ENCODE measurements at regions not wholly inside any gene's neighbourhood (a gene's known extent, or its start where the extent isn't known, plus 50 kb on each side); places are given as distances from the start of the nearest gene placed in this dataset.

DNA sequence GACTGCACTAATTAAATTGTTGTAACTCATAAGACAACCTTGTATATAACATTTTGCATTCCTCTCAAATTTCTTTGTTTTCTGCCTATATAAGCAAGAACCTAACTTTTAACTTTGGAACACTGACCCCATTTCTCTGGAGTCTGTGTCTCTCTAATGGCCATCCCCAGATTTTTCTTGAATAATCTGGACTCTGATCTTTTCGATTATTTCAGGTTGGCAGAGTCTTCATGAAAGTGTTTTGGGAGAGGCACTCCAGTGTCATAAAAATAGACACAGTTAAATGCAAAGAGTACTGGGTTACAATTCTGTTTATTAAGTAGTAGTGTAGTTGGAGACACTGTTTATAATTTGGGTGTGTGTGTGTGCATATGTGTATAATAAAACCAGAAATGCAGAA lies 1467.7 kb upstream of the CELF4 start:
- intact Hi-C loops (cut with micrococcal nuclease): no loop called here
- no peaks in the 10 kb centered on the region for H3K36me3 Mint-ChIP-seq (ENCODE audit: low read depth)
- no peak overlapping the region for H3K27ac Mint-ChIP-seq
- no peaks in the 10 kb centered on the region for H3K4me1 Mint-ChIP-seq (ENCODE audit: low read depth)
- H3K27me3 Mint-ChIP-seq: no peaks in the 10 kb centered on the region
- no peak overlapping the region for H3K4me3 Mint-ChIP-seq
- H3K9me3 Mint-ChIP-seq: peaks cover 20% of the 10 kb centered on the region

DNA sequence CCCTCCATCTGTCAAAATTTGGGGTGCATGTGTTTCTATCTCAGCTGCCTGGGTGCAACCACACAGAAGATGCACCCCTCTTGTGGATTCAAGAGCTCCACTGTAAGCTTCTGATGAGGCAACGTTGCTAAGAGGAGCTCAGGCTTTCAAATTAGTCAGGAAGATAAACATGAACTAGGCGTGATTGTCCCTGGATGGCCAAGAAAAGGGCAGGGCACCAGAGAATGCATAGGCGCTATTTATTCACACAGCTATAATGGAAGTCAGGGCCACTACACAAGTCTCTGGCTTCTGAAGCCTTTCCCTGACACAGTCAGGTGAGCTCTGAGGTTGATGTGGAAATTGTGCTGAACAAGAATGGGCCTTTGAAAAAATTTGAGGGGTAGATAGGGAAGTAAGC lies 1466.0 kb upstream of the CELF4 start:
- Mint-ChIP-seq H3K9me3 (peaks cover 9% of the 10 kb centered on the region), H3K27me3 (no peaks in the 10 kb centered on the region), H3K27ac (no peak overlapping the region), H3K36me3 (ENCODE audit: low read depth) (no peaks in the 10 kb centered on the region), H3K4me1 (ENCODE audit: low read depth) (no peaks in the 10 kb centered on the region), H3K4me3 (no peak overlapping the region)
- intact Hi-C loops (cut with micrococcal nuclease): no loop called here

GRCh38 chr18:39030124-39030655 lies 1464.6 kb upstream of the CELF4 start:
- no peak overlapping the region for H3K27ac Mint-ChIP-seq
- intact Hi-C loops (cut with micrococcal nuclease): no loop called here
- H3K36me3 Mint-ChIP-seq (ENCODE audit: low read depth): no peaks in the 10 kb centered on the region
- no peaks in the 10 kb centered on the region for H3K27me3 Mint-ChIP-seq
- H3K4me3 Mint-ChIP-seq: no peak overlapping the region
- peaks cover 6% of the 10 kb centered on the region for H3K9me3 Mint-ChIP-seq
- H3K4me1 Mint-ChIP-seq (ENCODE audit: low read depth): no peaks in the 10 kb centered on the region

DNA sequence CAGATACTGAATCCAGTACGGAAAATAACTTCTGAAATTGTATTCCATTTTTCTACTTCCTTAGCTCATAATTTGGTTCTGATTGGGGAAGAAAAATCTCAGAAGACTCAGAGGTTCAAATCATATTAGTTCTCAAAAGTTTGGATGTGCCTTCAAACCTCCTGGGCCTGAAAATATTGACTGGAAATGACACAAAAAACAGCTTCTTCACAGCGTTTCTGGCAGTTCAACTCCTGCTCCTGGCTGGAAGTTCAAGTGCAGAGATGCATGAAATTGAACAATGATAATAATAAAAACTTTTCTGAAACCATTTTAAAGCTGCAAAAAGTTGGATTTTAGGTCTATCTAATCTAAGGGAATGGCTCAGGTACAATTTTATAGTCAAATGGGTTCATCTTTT lies 1459.9 kb upstream of the CELF4 start:
- Mint-ChIP-seq H3K36me3 (ENCODE audit: low read depth) (no peaks in the 10 kb centered on the region), H3K27ac (no peak overlapping the region), H3K4me1 (ENCODE audit: low read depth) (no peaks in the 10 kb centered on the region), H3K9me3 (no peaks in the 10 kb centered on the region), H3K4me3 (no peak overlapping the region), H3K27me3 (no peaks in the 10 kb centered on the region)
- intact Hi-C loops (cut with micrococcal nuclease): no loop called here

DNA sequence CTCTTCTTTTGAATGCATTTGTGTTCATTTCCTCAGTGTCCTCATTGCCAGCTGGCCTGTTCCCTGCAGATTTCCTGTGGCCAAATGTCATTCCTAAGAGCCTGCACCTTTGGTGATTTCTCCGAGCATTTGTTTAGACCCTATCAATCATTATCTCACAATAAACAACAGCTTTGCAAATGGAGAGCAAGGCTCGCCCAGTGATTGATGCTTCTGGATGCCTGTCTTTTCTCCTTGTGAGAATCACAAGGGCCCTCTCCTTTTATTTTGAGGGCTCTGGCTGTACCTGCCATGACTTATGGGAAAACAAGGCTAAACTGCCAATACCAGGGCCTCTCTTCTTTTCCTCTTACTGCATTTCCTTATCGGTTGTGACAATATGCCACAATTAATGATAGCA lies 1454.4 kb upstream of the CELF4 start:
- H3K9me3 Mint-ChIP-seq: peaks cover 19% of the 10 kb centered on the region
- H3K4me1 Mint-ChIP-seq (ENCODE audit: low read depth): no peaks in the 10 kb centered on the region
- no peak overlapping the region for H3K27ac Mint-ChIP-seq
- H3K36me3 Mint-ChIP-seq (ENCODE audit: low read depth): no peaks in the 10 kb centered on the region
- intact Hi-C loops (cut with micrococcal nuclease): no loop called here
- H3K27me3 Mint-ChIP-seq: no peaks in the 10 kb centered on the region
- H3K4me3 Mint-ChIP-seq: no peak overlapping the region

- no peaks in the 10 kb centered on the region for H3K4me1 Mint-ChIP-seq (ENCODE audit: low read depth)
- no peaks in the 10 kb centered on the region for H3K36me3 Mint-ChIP-seq (ENCODE audit: low read depth)
- H3K27me3 Mint-ChIP-seq: no peaks in the 10 kb centered on the region
- no peak overlapping the region for H3K4me3 Mint-ChIP-seq
- intact Hi-C loops (cut with micrococcal nuclease): no loop called here
- H3K9me3 Mint-ChIP-seq: peaks cover 30% of the 10 kb centered on the region
- no peak overlapping the region for H3K27ac Mint-ChIP-seq
Observed at GRCh38 chr18:39007031-39007902, 1441.7 kb upstream of the CELF4 start.

GRCh38 chr18:38996056-38996455 lies 1430.5 kb upstream of the CELF4 start:
- Mint-ChIP-seq H3K27me3 (no peaks in the 10 kb centered on the region), H3K9me3 (peaks cover 26% of the 10 kb centered on the region), H3K4me3 (no peak overlapping the region), H3K4me1 (ENCODE audit: low read depth) (no peaks in the 10 kb centered on the region), H3K36me3 (ENCODE audit: low read depth) (no peaks in the 10 kb centered on the region), H3K27ac (no peak overlapping the region)
- intact Hi-C loops (cut with micrococcal nuclease): no loop called here

GRCh38 chr18:38993342-38993741 lies 1427.7 kb upstream of the CELF4 start:
- intact Hi-C loops (cut with micrococcal nuclease): no loop called here
- Mint-ChIP-seq H3K9me3 (peaks cover 35% of the 10 kb centered on the region), H3K27me3 (no peaks in the 10 kb centered on the region)

DNA sequence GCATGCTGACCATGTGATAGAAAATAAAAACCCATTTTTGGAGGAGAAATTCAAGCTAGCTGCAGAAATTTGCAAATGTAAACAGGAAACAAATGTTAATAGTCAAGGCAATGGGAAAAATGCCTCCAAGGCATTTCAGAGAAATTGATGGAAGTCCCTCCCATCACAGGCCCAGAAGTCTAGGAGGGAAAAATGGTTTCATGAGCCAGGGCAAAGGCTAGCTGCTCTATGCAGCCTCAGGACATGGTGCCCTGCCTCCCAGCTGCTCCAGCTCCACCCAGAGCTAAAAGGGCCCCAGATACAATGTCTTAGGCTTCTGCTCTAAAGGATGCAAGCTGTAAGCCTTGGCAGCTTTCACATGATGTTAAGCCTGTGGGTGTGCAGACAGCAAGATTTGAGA lies 1419.4 kb upstream of the CELF4 start:
- intact Hi-C loops (cut with micrococcal nuclease): no loop called here
- peaks cover 34% of the 10 kb centered on the region for H3K9me3 Mint-ChIP-seq
- H3K4me3 Mint-ChIP-seq: no peak overlapping the region
- no peaks in the 10 kb centered on the region for H3K27me3 Mint-ChIP-seq
- no peaks in the 10 kb centered on the region for H3K36me3 Mint-ChIP-seq (ENCODE audit: low read depth)
- H3K27ac Mint-ChIP-seq: no peak overlapping the region
- peaks cover 11% of the 10 kb centered on the region for H3K4me1 Mint-ChIP-seq (ENCODE audit: low read depth)

More at GRCh38 chr18:38993342-38993741, 1427.7 kb upstream of the CELF4 start:
- Mint-ChIP-seq H3K36me3 (ENCODE audit: low read depth) (no peaks in the 10 kb centered on the region), H3K27ac (no peak overlapping the region), H3K4me3 (no peak overlapping the region), H3K4me1 (ENCODE audit: low read depth) (no peaks in the 10 kb centered on the region)

DNA sequence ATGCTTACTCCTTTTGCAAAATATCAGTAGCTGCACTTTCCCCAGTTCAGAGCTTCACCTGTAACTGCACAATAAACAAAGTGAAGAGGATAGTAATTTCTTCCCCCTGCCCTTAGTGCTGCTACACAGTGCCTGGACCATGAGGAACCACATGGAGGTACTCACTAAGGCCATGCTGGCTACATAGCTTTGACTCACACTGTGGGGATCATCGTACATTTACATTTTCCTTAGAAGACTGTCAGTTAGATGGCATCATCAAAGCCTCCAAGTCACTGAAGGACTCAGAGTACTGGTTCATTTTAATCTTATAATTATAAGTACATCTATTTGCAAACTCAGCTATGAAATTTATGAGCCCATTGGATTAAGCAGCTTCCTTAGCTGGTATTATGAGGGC lies 1416.5 kb upstream of the CELF4 start:
- peaks cover 38% of the 10 kb centered on the region for H3K9me3 Mint-ChIP-seq

GRCh38 chr18:38981389-38981788 lies 1415.8 kb upstream of the CELF4 start:
- Mint-ChIP-seq H3K27ac (no peak overlapping the region), H3K27me3 (no peaks in the 10 kb centered on the region), H3K9me3 (peaks cover 36% of the 10 kb centered on the region), H3K4me1 (ENCODE audit: low read depth) (peaks cover 11% of the 10 kb centered on the region), H3K36me3 (ENCODE audit: low read depth) (no peaks in the 10 kb centered on the region), H3K4me3 (no peak overlapping the region)
- intact Hi-C loops (cut with micrococcal nuclease): no loop called here

More for the DNA sequence above, 1416.5 kb upstream of the CELF4 start:
- Mint-ChIP-seq H3K27ac (no peak overlapping the region), H3K4me3 (no peak overlapping the region), H3K36me3 (ENCODE audit: low read depth) (no peaks in the 10 kb centered on the region), H3K27me3 (no peaks in the 10 kb centered on the region), H3K4me1 (ENCODE audit: low read depth) (peaks cover 11% of the 10 kb centered on the region)
- intact Hi-C loops (cut with micrococcal nuclease): no loop called here

GRCh38 chr18:38980420-38980819 lies 1414.8 kb upstream of the CELF4 start:
- intact Hi-C loops (cut with micrococcal nuclease): no loop called here

DNA sequence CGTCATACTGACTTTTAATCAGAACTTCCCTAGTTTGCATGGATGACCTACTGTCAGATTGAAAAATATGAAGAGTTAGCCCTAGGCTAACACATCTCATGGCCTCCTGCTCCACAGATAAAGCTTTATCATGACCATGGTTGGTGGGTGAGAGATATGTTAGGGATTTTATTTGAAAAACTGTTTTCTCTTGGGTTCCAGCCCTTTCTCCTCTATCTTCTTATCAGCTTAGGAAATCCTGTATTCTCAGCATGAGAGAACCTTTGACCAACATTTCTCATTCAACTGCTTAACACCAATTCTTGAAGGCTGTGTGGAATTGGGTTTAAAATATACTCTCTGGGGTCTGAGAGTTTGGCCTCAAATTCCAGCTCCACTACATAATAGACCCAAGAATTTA lies 1407.0 kb upstream of the CELF4 start:
- Mint-ChIP-seq H3K9me3 (peaks cover 9% of the 10 kb centered on the region), H3K27me3 (no peaks in the 10 kb centered on the region), H3K27ac (no peak overlapping the region), H3K4me3 (no peak overlapping the region), H3K4me1 (ENCODE audit: low read depth) (no peaks in the 10 kb centered on the region), H3K36me3 (ENCODE audit: low read depth) (no peaks in the 10 kb centered on the region)
- intact Hi-C loops (cut with micrococcal nuclease): loop anchor here (10.0 kb wide), 1 partner anchor 58 kb away; no protein-coding TSS in a partner anchor

More at GRCh38 chr18:38980420-38980819, 1414.8 kb upstream of the CELF4 start:
- Mint-ChIP-seq H3K27me3 (no peaks in the 10 kb centered on the region), H3K4me3 (no peak overlapping the region), H3K27ac (no peak overlapping the region), H3K4me1 (ENCODE audit: low read depth) (peaks cover 11% of the 10 kb centered on the region), H3K36me3 (ENCODE audit: low read depth) (no peaks in the 10 kb centered on the region), H3K9me3 (peaks cover 26% of the 10 kb centered on the region)

DNA sequence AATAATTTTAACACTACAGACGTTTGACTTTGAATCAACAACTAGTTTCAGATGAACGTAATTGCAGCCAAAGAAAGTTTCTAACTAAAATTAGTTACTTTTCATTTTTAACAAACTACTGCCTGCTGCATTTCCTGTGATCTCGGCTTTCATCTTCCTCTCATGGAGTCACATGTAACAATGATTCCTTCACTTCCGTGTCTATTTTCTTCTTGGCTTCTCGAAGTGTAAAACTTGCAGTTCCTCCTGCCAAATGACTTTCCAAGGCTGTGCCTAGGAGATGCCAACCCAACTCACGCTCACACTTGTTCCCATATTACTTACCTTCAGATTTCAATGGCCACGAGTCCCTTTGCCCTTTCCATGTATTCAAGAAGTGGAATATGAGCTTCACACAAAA lies 1406.3 kb upstream of the CELF4 start:
- H3K4me1 Mint-ChIP-seq (ENCODE audit: low read depth): no peaks in the 10 kb centered on the region
- intact Hi-C loops (cut with micrococcal nuclease): loop anchor here (10.0 kb wide), 1 partner anchor 57 kb away; no protein-coding TSS in a partner anchor
- no peak overlapping the region for H3K27ac Mint-ChIP-seq

More for the DNA sequence above, 1406.3 kb upstream of the CELF4 start:
- no peak overlapping the region for H3K4me3 Mint-ChIP-seq
- no peaks in the 10 kb centered on the region for H3K27me3 Mint-ChIP-seq
- peaks cover 9% of the 10 kb centered on the region for H3K9me3 Mint-ChIP-seq
- H3K36me3 Mint-ChIP-seq (ENCODE audit: low read depth): no peaks in the 10 kb centered on the region

Measured in dendritic cell treated with granulocyte-macrophage colony-stimulating factor and Interleukin-4, amounts not matched to agents 40 ng/mL and 50 ng/mL, for 4 days (primary cell).